IPS DF 19.7 (cell line): ENCODE measurements at regions not wholly inside any gene's neighbourhood (a gene's known extent, or its start where the extent isn't known, plus 50 kb on each side); places are given as distances from the start of the nearest gene placed in this dataset.

ENCODE experiments used
- DNase-seq: peaks from one replicate; pipeline ENCODE4 v3.0.0-alpha.2; 2013; ENCODE audit warnings: low read depth, low spot score

DNA sequence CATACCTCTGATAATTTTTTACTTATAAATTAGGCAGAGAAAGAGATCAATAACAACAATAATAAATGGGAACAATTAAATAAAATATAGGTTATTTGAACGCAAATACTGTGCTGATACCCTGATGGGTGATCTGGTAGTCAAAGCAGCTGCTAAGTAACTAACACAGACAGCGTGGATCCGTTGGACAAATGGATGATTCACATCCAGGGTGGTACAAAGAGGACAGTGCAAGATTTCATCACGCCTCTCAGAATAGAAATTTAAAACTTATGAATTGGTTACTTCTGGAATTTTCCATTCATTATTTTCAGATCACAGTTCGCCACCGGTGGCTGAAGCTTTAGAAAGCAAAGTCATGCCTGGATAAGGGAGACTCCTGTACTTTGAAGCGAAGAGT lies 1066.0 kb upstream of the ADGRL3 start:
- DNase-seq: no peak

DNA sequence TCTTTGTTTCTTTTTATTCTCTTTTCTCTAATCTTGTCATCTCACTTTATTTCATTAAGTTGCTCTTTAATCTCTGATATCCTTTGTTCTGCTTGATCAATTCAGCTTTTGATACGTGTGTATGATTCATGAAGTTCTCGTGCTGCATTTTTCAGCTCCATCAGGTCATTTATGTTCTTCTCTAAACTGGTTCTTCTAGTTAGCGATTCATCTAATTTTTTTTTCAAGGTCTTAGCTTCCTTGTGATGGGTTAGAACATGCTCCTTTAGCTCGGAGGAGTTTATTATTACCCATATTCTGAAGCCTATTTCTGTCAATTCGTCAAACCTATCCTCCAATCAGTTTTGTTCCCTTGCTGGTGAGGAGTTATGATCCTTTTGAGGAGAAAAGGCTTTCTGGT lies 1045.0 kb upstream of the ADGRL3 start:
- DNase-seq: no peak

DNA sequence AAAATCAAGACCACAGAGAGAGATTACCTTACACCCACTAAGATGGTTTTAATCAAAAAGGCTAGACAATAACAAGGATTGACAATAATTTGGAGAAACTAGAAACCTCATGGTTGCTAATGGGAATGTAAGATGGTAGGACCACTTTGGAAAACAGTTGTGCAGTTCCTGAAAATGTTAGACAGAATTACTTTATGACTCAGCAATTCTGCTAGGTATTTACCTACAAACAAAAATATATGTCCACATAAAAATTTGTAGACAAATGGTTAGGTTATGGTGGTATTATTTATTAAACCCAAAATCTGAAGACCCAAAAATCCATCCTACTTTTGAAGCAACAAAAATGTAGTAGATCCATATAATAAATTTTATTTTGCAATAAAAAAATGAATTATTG lies 1027.0 kb upstream of the ADGRL3 start:
- DNase-seq: no peak

DNA sequence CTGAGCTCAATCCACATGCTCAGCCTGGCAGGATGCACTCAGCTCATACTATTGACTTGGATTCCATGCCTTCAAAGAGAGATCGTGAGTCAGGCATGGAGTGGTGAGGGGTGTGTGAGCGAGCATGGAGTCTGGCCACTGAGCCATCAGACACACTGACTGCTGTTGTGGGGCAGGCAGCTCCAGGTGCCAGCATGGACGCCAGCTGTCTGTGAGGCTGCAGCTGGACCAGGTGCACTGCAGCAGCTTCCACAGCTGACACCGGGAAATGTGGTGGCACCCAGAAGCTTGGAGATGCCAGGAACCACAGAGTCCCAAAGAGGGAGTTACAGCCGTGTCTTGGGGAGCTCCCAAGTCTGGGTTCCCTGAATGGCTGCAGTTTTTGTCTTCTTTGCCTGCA lies 1026.4 kb upstream of the ADGRL3 start:
- no peak for DNase-seq

DNA sequence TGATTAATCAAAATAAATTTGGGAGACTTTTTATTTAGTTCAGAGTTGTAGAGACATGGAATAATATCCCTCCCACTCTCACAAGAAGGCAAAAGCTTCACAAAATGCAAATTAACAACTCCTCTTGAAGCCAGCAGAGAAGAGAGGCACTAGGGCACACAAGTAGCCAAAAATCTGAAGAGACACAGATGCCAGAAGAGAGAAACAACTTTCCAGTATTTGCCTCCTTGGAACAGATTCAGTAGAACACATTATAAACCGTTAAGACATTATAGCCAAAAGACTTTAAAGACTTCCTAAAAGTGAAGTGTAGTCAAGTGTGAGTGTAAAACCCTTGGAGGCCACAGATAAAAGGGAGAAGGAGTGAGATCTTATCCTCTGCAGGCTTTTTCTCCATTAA lies 1024.9 kb upstream of the ADGRL3 start:
- no peak for DNase-seq

DNA sequence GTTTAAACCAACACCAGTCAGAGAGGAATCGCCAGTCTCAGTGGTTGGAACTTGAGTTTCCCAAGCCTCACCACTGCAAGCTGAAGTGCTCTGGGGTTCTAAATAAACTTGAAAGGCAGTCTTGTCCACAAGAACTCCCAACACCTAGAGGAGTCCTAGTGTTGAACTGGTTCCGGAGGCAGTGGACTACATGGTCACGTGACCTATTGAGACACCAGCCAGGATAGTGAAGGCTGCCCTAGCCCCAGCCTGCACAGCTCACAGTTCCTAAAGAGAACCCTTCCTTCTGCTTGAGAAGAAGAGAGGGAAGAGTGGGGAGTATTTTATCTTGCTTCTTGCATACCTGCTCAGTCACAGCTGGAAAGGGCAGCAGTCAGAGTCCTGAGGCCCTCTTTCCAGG lies 1012.7 kb upstream of the ADGRL3 start:
- DNase-seq: no peak

DNA sequence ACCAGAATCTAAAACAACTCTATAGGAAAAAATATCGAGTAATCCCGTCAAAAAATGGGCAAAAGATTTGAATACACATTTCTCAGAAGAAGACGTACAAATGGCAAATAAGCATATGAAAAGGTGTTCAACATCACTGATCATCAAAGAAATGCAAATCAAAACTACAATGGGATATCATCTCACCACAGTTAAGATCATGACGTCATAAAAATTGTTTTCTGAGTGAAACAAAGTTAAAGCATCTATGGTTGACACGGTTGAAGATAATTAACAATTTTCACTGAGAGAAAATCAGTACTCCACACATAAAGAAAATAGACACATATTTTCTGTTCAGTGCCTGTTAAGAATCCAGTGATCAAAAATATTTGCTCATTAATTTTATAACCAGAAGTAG lies 1010.8 kb upstream of the ADGRL3 start:
- no peak for DNase-seq

DNA sequence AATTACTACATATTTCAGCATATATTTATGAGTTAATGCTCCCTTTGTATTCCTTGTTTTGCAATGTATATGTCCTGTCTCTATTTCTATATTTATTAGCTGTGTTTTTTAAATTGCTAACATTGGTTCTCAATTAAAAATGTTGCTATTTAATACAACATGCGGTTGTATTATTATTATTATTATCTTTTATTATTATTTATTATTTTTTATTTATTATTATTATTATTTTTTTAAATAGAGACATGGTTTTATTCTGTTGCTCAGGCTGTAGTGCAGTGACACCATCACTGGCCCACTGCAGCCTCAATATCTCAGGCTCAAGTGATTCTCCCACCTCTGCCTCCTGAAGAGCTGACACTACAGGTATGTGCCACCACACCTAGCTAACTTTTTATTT lies 1005.9 kb upstream of the ADGRL3 start:
- no peak for DNase-seq

DNA sequence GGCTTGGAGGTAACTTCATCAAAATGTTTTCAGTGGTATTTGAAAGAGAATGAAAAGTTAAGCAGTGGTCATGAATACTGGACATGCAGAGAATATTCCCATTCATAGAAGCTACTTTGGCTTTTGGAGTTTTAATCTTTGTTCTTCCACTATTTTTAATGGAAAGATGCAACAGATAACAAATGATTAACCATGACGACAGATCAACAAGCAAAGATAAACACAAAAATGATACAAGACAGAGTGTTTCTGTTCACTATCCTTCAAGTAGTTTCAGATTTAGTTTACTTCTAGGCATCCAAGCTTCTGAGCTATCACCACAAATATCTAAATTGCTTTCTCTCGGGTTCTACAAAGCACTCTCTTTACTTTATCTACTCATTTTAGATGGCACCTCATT lies 1004.9 kb upstream of the ADGRL3 start:
- DNase-seq: no peak

DNA sequence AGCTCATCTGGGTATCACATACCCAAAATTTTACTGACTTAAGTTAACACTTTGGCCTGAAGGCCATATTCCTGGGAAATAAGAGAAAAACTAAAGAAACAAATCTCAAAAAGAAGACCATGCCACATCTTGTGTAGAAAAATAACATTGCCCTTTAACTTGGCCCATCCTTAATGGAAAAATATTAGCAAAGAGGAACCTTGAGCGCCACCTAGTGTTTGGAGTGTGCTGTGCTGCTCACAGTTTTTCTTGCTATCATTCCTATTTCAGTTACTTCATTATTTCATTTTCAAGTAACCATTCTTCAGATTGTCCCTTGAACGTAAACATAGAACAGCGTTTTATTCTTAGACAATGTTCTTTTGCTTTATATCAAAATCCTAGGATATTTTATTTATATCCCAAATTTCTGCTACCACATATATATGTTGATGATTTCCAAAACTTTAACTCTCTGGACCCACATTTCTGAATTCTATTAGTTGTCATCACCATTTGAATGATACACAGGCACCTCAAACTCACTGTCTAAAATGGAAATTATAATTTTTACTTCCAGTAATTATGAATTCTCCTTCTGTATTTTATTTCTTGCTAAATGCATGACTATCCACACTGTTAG lies 999.0 kb upstream of the ADGRL3 start:
- peak; percentile 17 for DNase-seq

DNA sequence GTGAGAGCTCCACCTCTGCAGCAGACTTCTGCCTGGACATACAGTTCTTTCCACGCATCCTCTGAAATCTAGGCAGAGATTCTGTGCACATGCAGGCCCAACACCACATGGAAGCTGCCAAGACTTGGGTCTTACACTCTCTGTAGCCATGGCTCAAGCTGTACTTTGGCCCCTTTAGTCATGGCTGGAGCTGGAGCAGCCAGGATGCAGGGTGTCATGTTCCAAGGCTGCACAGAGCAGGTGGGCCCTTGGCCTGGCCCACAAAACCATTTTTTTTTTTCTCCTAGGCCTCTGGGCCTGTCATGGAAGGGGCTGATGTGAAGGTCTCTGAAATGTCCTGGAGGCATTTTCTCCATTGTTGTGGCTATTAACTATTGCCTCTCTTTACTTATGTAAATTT lies 990.5 kb upstream of the ADGRL3 start:
- no peak for DNase-seq

DNA sequence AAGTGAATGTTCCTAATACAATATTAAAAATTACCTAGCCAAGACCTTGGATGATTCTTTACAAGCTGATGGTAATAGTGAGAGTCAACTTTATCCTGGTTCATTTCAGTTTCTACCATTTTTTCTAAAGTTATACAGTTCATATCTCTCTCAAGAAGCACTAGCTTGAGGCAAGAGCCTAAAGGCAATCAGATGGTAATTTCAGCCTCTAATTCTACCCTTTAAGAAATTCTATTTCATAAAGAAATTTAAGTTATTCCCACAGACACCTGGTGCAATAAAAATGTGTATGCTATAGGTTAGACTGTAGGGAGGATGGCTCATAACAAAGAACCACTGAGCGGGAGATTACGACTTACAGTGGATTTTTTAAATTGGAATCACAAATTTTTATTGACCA lies 984.2 kb upstream of the ADGRL3 start:
- DNase-seq: no peak

DNA sequence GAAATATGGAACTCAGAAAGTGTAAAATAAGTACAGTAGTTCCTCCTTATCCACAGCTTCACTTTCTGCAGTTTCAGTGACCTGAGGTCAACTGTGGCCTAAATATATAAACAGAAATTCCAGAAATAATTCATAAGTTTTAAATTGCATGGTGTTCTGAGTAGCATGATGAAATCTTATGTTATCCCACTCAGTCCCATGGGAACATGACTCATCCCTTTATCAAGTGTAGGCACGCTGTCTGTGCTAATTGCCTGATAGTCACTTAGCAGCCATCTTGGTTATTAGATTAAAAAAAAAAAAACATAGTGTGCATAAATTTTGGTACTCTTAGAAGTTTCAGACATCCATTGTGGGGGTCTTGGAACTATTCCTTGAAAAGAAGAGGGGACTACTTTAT lies 983.4 kb upstream of the ADGRL3 start:
- DNase-seq: no peak

DNA sequence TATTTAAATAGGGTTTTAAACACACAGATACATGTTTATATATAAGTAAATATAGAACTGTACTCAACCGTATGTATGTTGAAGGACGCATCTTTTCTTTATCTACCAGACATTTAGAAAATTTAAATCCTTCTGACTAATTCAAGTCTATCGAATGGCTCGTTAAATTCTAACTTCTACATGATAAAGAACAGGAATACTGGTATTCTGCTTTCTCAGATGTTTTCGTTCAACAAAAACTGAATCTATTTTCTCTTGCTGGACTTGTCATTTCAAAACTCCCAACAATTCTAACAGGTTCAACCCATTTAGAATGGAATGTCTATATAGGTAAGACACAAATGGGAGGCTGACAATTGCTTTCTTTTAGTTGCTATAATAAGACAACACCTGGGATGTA lies 978.3 kb upstream of the ADGRL3 start:
- no peak for DNase-seq

DNA sequence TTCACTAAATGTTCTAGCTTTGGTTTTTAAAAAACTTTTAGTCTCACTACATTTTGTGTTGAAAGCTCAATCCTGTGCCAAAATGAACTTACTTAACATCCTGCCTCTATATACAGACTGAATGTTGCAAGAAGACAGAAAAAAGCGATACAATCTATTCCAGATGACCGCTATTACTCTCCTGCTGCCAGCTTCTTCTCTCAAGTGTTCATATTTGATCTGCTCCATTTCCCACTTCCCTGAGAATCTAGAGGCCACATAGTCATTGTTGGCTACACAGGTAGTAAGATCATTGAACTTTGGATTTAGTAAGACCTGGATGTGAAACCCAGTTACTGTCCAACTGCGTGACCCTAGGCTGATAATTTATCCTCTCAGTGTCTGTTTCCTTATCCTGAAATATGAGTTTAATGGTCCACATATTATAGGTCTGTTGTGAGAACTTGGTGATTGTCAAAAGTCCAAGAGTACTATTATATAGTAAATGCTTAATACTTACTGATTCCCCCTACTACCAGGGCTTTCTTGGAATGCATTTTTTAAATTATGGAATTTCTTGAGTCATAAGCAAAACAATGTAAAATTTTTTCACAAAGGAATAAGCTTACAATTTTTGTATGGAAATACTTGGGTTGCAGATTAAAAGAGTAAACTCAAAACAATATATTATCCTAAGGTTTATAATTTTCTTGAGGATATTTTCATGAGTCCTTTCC lies 976.8 kb upstream of the ADGRL3 start:
- no peak for DNase-seq

DNA sequence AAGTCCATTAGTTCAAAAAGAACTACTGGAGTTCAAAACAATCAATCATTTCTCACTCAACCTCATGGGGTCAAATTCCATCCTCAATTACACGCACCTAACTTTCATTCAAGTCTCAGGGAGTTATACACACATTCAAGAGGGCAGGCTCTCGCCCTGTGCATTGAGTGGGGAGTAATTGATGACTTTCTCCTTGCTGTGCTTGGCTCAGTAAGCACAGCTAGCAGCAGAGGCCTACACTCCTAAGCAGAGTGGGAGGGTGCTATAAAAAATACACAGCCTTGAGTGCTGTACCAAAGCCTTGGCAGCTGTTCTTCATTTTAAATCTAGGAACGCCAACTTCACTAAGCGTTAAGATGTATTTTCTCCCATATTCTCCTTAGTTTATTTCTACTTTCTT lies 958.3 kb upstream of the ADGRL3 start:
- DNase-seq: no peak

DNA sequence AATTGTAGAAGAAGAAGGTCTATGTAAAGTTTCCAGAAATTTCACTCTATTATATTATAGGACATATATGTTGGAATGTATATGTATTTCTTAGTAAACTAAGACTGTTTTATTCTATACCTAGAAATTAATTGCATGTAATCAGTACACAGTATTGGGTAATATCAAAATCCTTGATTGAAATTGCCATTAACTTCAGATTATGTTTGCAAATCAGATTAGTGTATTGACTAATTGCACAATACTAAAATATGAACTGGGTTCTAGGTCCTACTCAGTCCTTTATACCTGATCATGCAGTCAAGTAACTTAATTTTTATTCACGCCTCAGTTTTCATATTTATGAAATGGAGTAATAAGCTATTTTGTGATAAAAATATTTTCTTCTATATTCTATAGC lies 950.3 kb upstream of the ADGRL3 start:
- DNase-seq: no peak

DNA sequence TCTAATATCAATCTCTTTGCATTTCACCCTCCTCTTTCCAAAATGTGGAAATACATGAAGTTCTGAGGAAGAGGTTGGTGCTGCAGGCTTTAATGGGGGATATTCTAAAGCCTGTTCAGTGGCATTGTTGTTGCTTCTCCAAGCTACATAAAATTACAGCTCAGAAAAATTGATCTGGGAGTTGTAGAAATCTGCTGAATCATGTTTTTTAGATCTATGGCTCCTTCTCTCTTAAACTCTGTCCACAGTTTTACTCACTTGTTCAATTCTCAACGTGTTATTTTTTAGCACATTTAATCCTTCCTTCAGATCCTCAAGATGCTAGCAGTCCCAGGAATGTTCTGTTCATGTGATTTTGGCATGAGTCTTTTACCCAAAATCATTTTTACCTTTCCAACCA lies 949.5 kb upstream of the ADGRL3 start:
- no peak for DNase-seq

DNA sequence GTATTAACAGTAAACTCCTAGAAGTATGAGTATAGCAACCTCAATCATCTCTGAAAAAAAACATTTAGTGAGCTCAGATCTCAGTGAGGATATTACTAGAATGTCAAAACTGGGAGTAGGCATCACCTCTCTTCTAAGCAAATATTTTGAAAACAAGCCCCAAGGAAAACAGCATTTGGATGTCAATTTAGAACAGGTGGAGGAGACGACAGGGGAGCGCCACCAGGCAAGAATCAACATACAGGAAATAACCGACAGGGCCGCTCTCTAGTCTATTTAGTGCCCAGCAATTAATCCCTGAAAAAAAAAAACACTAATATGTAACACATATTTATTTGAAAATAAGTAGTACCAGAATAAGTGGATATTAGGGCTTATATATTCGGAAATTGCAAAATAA lies 940.3 kb upstream of the ADGRL3 start:
- no peak for DNase-seq

DNA sequence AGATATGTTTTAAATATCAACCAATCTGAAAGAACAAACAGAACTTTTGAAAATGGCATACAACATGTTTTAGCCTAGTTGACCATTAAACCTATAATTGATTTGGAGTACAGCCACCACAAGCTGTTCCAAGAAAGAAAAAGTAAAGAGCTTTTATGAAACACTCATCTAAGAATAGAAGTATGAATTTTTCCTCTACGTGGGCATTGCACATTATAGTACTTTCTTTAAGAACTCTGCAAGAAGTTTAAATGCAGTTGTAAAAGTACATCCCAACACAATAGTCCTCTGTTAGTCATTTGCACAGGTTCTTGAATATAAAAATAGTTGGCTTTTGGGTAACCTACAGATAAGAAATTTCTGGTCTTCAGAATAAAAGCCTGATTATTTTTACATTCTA lies 933.6 kb upstream of the ADGRL3 start:
- no peak for DNase-seq

DNA sequence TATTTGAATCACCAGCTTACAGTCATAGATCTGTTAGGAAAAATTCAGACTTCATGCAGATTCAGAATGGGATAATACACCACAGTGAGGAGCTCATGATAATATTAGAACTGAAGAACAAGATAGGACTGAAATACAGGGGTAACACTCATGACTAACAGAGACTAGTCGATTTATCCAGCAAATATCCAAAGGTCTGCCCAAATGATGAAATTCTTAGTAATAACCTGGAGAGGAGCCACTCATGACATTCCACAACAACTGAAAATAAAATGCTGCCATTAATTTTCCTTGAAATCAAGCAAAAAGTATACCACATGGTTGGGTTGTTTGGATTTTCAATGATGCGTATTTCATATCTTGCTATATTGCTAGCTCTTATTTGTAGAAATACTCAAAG lies 903.7 kb upstream of the ADGRL3 start:
- no peak for DNase-seq

DNA sequence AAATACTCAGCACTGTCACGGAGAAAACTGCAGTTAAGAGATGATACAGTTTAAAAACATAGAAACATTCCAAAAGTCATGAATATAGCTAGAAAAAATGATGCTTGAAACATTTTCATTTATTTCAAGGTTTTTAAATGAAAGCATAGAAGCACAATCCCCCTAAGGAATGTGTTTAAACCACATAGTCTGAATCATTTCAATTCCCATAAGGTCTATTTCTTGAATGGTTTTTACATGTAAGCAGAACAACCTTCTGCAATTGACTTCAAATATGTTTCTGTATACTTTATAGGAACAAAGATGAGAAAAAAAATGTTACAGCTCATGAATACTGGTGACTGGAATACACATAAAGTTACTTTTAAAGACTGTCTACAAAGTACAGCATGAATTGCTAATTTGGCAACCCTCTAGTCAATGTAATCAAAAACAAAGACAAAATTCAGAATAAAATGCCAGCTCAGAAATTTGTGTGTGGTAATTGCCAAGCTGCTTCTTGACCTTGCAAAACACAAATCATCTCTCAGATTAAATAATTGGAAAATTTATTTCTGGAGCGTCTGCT lies 886.4 kb upstream of the ADGRL3 start:
- no peak for DNase-seq

DNA sequence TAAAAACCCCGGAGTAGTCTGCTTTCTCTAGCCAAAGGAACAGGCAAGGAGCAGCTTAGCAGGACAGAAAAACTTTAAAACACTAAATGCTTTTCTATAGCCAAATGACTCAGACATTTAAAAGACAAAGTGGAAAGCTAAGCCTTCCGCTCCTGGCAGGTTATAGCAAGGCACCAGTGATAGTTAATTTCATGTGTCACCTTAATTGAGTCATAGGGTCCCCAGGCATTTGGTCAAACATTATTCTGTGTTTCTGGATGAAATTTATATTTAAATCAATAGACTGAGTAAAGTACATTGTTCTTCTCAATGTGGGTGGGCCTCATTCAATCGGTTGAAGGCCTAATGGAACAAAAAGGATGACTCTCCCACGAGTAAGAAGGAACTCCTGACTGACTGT lies 885.7 kb upstream of the ADGRL3 start:
- DNase-seq: no peak

DNA sequence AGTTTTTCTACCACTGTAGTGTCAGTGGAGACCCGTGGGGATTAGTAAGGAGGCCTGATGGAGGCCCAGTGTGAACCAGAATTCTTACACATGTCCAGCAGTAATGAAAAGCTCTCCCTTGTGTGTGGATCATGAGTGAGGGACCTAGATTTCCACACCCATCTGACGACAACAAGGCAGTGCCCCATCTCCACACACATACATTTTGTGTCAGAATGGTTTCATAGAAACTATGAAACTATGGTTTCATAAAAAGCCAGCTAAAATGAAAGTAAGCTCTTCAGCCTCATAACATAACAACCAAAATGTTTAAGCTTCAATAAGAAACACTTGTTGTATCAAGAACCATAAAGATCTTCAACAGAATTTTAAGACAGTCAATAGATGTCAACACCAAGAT lies 884.5 kb upstream of the ADGRL3 start:
- no peak for DNase-seq
